HG03039 (cell line): ENCODE measurements at regions not wholly inside any gene's neighbourhood (a gene's known extent, or its start where the extent isn't known, plus 50 kb on each side); places are given as distances from the start of the nearest gene placed in this dataset.

Experiments
- ATAC-seq: cut with Tn5 transposase; IDR thresholded peaks from one replicate; pipeline ENCODE4 v1.9.1; 2021; ENCODE audit warnings: mild to moderate bottlenecking, moderate library complexity; ENCODE audit not compliant: unreplicated experiment

GRCh38 chr9:107064378-107064777, 201.4 kb downstream of the ZNF462 start:
- ATAC-seq, result no peak

GRCh38 chr9:107065549-107065948, 202.6 kb downstream of the ZNF462 start:
- no peak for ATAC-seq

- ATAC-seq, result no peak
Observed at GRCh38 chr9:107067739-107068416, 204.9 kb downstream of the ZNF462 start.

- ATAC-seq, result no peak
Observed at GRCh38 chr9:107068581-107068980, 205.6 kb downstream of the ZNF462 start.

- no peak for ATAC-seq
Observed at GRCh38 chr9:107070586-107070985, 207.6 kb downstream of the ZNF462 start.

GRCh38 chr9:107078061-107078460, 205.0 kb upstream of the RAD23B start:
- no peak for ATAC-seq

GRCh38 chr9:107079589-107079988, 203.5 kb upstream of the RAD23B start:
- ATAC-seq, result no peak

- no peak for ATAC-seq
Observed at GRCh38 chr9:107080130-107080529, 202.9 kb upstream of the RAD23B start.

GRCh38 chr9:107086460-107086859, 196.6 kb upstream of the RAD23B start:
- ATAC-seq, result no peak

GRCh38 chr9:107087222-107087621, 195.9 kb upstream of the RAD23B start:
- no peak for ATAC-seq

GRCh38 chr9:107090218-107090617, 192.9 kb upstream of the RAD23B start:
- ATAC-seq, result no peak

GRCh38 chr9:107093365-107094060, 189.6 kb upstream of the RAD23B start:
- ATAC-seq, result no peak

- no peak for ATAC-seq
Observed at GRCh38 chr9:107094370-107094769, 188.7 kb upstream of the RAD23B start.

GRCh38 chr9:107100591-107100990, 182.5 kb upstream of the RAD23B start:
- ATAC-seq, result no peak

- ATAC-seq, result no peak
Observed at GRCh38 chr9:107102011-107102410, 181.1 kb upstream of the RAD23B start.

GRCh38 chr9:107103621-107104020, 179.5 kb upstream of the RAD23B start:
- no peak for ATAC-seq

- no peak for ATAC-seq
Observed at GRCh38 chr9:107105784-107106183, 177.3 kb upstream of the RAD23B start.

- ATAC-seq, result no peak
Observed at GRCh38 chr9:107106416-107106815, 176.7 kb upstream of the RAD23B start.

- ATAC-seq, result no peak
Observed at GRCh38 chr9:107108342-107109130, 174.5 kb upstream of the RAD23B start.

- ATAC-seq, result no peak
Observed at GRCh38 chr9:107109324-107109723, 173.8 kb upstream of the RAD23B start.

- no peak for ATAC-seq
Observed at GRCh38 chr9:107110153-107110552, 172.9 kb upstream of the RAD23B start.

- ATAC-seq, result peak; percentile 74
Observed at GRCh38 chr9:107112707-107113243, 170.3 kb upstream of the RAD23B start.
